HepG2 (cell line): ENCODE measurements at regions not wholly inside any gene's neighbourhood (a gene's known extent, or its start where the extent isn't known, plus 50 kb on each side); places are given as distances from the start of the nearest gene placed in this dataset.

ENCODE experiments used
- ATAC-seq: fragments of 200-7000 bp; cut with Tn5 transposase; 3 replicates; pipeline ENCODE4 v1.9.1; 2020; ENCODE audit warnings: mild to moderate bottlenecking, moderate library complexity
- BruUV-seq: library from RNA; stranded (reverse); fragments of 400-500 nt; replicated peaks from 2 replicates; lab custom pipeline; 2021; lab: Mats Ljungman, UMichigan
- CTCF ChIA-PET: fragments of 300-600 bp; formaldehyde crosslinking; extraction: SDS; loops from one replicate; lab custom pipeline; 2021; ENCODE audit warnings: low total read pairs, inconsistent platforms, low intra/inter-chr PET ratio; lab: Yijun Ruan, JAX
- POLR2A ChIA-PET: fragments of 350-600 bp; sonication (Branson Sonifier 250); formaldehyde crosslinking; loops from one replicate; lab custom pipeline; 2020; ENCODE audit warnings: antibody characterized with exemption, inconsistent platforms; lab: Yijun Ruan, JAX
- DNase-seq: peaks from one replicate; pipeline ENCODE4 v3.0.0-alpha.2; 2015; ENCODE audit warnings: low spot score
- FAIRE-seq: peaks from 3 replicates; lab custom pipeline; 2011; peaks lifted over from hg19 to GRCh38; lab: Jason Lieb, UNC
- H2AFZ ChIP-seq: one replicate; pipeline ENCODE4 v1.6.1; 2011; ENCODE audit warnings: low read length, inconsistent platforms
- H3K27ac ChIP-seq: fragments of 300-600 bp; 3 replicates; pipeline ENCODE4 v1.8.0; 2011; ENCODE audit warnings: mixed run types, mild to moderate bottlenecking, mixed read lengths, low read length, inconsistent platforms; ENCODE audit not compliant: insufficient read depth; ENCODE audit errors: extremely low read length
- H3K27me3 ChIP-seq, 2 experiments: fragments of 200-600 bp in 1 of 2; 2 replicates in 1 of 2; 3 replicates in 1 of 2; pipeline versions ENCODE4 v1.6.0 to v1.8.0; 2011; ENCODE audit warnings: low read length in 2 of 2, mild to moderate bottlenecking in 2 of 2, moderate library complexity in 2 of 2, inconsistent platforms in 1 of 2; ENCODE audit not compliant: insufficient read depth in 2 of 2, control insufficient read depth in 1 of 2
- H3K36me3 ChIP-seq, 2 experiments: fragments of 200-600 bp in 1 of 2; replicated peaks in 1 of 2; 2 replicates in 1 of 2; 3 replicates in 1 of 2; pipeline versions ENCODE4 v1.5.1 to v1.8.0; 2011; ENCODE audit warnings: low read length in 2 of 2, inconsistent platforms in 1 of 2; ENCODE audit not compliant: insufficient read depth in 2 of 2, control insufficient read depth in 1 of 2
- H3K4me1 ChIP-seq: 2 replicates; pipeline ENCODE4 v1.5.1; 2012; ENCODE audit warnings: low read length, inconsistent platforms; ENCODE audit not compliant: insufficient read depth
- H3K4me2 ChIP-seq: 2 replicates; pipeline ENCODE4 v1.6.0; 2011; ENCODE audit warnings: low read depth, low read length, inconsistent platforms
- H3K4me3 ChIP-seq, 3 experiments: fragments of 200-600 bp in 1 of 3; sonication (generic), shearing (Covaris generic) in 1 of 3; replicated peaks in 1 of 3; 2 replicates each; pipeline ENCODE4 v1.5.1; 2011 to 2016; ENCODE audit warnings: low read length in 3 of 3, inconsistent platforms in 2 of 3, low read depth in 2 of 3, mild to moderate bottlenecking in 2 of 3, control low read depth in 1 of 3, mixed read lengths in 1 of 3; ENCODE audit not compliant: insufficient read depth in 1 of 3
- H3K79me2 ChIP-seq: one replicate; pipeline ENCODE4 v1.6.1; 2011; ENCODE audit warnings: low read length, inconsistent platforms; ENCODE audit not compliant: insufficient read depth
- H3K9ac ChIP-seq: 2 replicates; pipeline ENCODE4 v1.6.0; 2011; ENCODE audit warnings: mild to moderate bottlenecking, low read depth, low read length, inconsistent platforms; ENCODE audit not compliant: insufficient read depth
- H3K9me3 ChIP-seq: 2 replicates; pipeline ENCODE4 v1.5.1; 2012; ENCODE audit warnings: mild to moderate bottlenecking, low read length
- H4K20me1 ChIP-seq: 2 replicates; pipeline ENCODE4 v1.6.0; 2011; ENCODE audit warnings: inconsistent platforms, mild to moderate bottlenecking, low read length, moderate library complexity; ENCODE audit not compliant: insufficient read depth
- AHR ChIP-seq: IDR thresholded peaks from 2 replicates; pipeline ENCODE4 v1.6.1; 2018; ENCODE audit warnings: missing genetic modification reagents, missing compliant biosample characterization
- CCDC6 ChIP-seq: sonication (generic); formaldehyde crosslinking; IDR thresholded peaks from 2 replicates; pipeline ENCODE4 v1.8.1; 2022; ENCODE audit warnings: mild to moderate bottlenecking, missing genetic modification reagents, moderate library complexity
- ELF1 ChIP-seq: sonication (generic); formaldehyde crosslinking; IDR thresholded peaks from 2 replicates; pipeline ENCODE4 v1.4.0; 2020; ENCODE audit warnings: missing genetic modification reagents
- GRHL1 ChIP-seq: sonication (generic); formaldehyde crosslinking; conservative IDR thresholded peaks from 2 replicates; pipeline ENCODE4 v1.8.0; 2022; ENCODE audit warnings: missing genetic modification reagents
- LRRFIP1 ChIP-seq: sonication (generic); formaldehyde crosslinking; conservative IDR thresholded peaks from 2 replicates; pipeline ENCODE4 v1.4.0; 2020; ENCODE audit warnings: missing genetic modification reagents
- MIER2 ChIP-seq: IDR thresholded peaks from 2 replicates; pipeline ENCODE4 v1.6.1; 2016; ENCODE audit warnings: missing biosample characterization, missing genetic modification reagents
- NRL ChIP-seq: sonication (generic); formaldehyde crosslinking; IDR thresholded peaks from 2 replicates; pipeline ENCODE4 v1.5.0; 2020; ENCODE audit warnings: missing genetic modification reagents, mild to moderate bottlenecking, moderate library complexity, borderline replicate concordance
- RFXAP ChIP-seq: sonication (generic); formaldehyde crosslinking; IDR thresholded peaks from 2 replicates; pipeline ENCODE4 v1.4.0; 2020; ENCODE audit warnings: missing genetic modification reagents, borderline replicate concordance
- SNAI1 ChIP-seq: sonication (generic); formaldehyde crosslinking; IDR thresholded peaks from 2 replicates; pipeline ENCODE4 v1.5.0; 2020; ENCODE audit warnings: mild to moderate bottlenecking, missing genetic modification reagents, borderline replicate concordance
- TBX2 ChIP-seq: sonication (generic); formaldehyde crosslinking; IDR thresholded peaks from 2 replicates; pipeline ENCODE4 v1.5.0; 2020; ENCODE audit warnings: missing genetic modification reagents, mild to moderate bottlenecking, borderline replicate concordance
- TEAD3 ChIP-seq: optimal IDR thresholded peaks from 2 replicates; pipeline ENCODE3; 2016; ENCODE audit warnings: borderline replicate concordance
- ZFP62 ChIP-seq: sonication (generic); formaldehyde crosslinking; IDR thresholded peaks from 2 replicates; pipeline ENCODE4 v1.4.0; 2020; ENCODE audit warnings: missing genetic modification reagents
- ZNF12 ChIP-seq: sonication (generic); formaldehyde crosslinking; IDR thresholded peaks from 2 replicates; pipeline ENCODE4 v1.5.0; 2020; ENCODE audit warnings: missing genetic modification reagents
- ZNF652 ChIP-seq: IDR thresholded peaks from 2 replicates; pipeline ENCODE4 v1.6.1; 2016; ENCODE audit warnings: low read depth, borderline replicate concordance
- WGBS: methylation state at CpG from one replicate; pipeline ENCODE4 v1.1.6; 2017; ENCODE audit warnings: low lambda C conversion rate; 5-methylcytosine and 5-hydroxymethylcytosine counted together
- in situ Hi-C: cut with HindIII; loops from 2 replicates; pipeline ENCODE4 v1.10.0; 2017; ENCODE audit warnings: low pct_unique_long_range_greater_than_20kb; ENCODE audit not compliant: extremely low pct_ligation_motif_present
- intact Hi-C: fragments of 100-400 bp; cut with micrococcal nuclease; formaldehyde crosslinking; loops from one replicate; pipeline ENCODE4 v1.10.0; 2022; ENCODE audit not compliant: unreplicated experiment

GRCh38 chr2:111698089-111698488 is 185.9 kb downstream of the ANAPC1 start:
- WGBS, result 94% methylated on average over 4 of the region's 4 CpGs
- no peaks in the 10 kb centered on the region for H3K36me3 ChIP-seq
- no peak overlapping the region for H3K4me2 ChIP-seq
- H3K27me3 ChIP-seq, result no peaks in the 10 kb centered on the region
- no peak overlapping the region for H2AFZ ChIP-seq
- no TSS peak for BruUV-seq
- H3K9me3 ChIP-seq, result no peaks in the 10 kb centered on the region
- H3K79me2 ChIP-seq, result no peaks in the 10 kb centered on the region
- POLR2A ChIA-PET, result interaction anchor here (1.3 to 2.1 kb wide), 2 partner anchors 22 to 577 kb away, joined by 6 to 17 read pairs; partner anchors contain the start of gene BCL2L11
- intact Hi-C loops (loop anchor here (10.0 kb wide), 1 partner anchor 583 kb away; no protein-coding TSS in a partner anchor), in situ Hi-C loops (loop anchor here (25.0 kb wide), 1 partner anchor 886 kb away; no protein-coding TSS in a partner anchor)
- H3K9ac ChIP-seq, result no peak overlapping the region
- H3K27ac ChIP-seq, result no peak overlapping the region
- peak; percentile 62 for TF ChIP-seq ZNF652 (CRISPR knock-in tag)
- no peak for TF ChIP-seq ZNF12 (CRISPR knock-in tag)
- TF ChIP-seq CCDC6, result no peak
- no peak for TF ChIP-seq TBX2 (CRISPR knock-in tag)
- no peak for TF ChIP-seq TEAD3
- FAIRE-seq (no peak), DNase-seq (no peak), ATAC-seq (no peak)
- CTCF ChIA-PET, result no interaction called here
- H4K20me1 ChIP-seq, result no peaks in the 10 kb centered on the region
- peaks cover 32% of the 10 kb centered on the region for H3K4me1 ChIP-seq
- H3K4me3 ChIP-seq, result no peak overlapping the region

- FAIRE-seq (peak; percentile 73), DNase-seq (peak; percentile 94), ATAC-seq (peak; percentile 91)
- H3K4me1 ChIP-seq, result peaks cover 41% of the 10 kb centered on the region
- ChIA-PET CTCF (no interaction called here), POLR2A (interaction anchor here (1.1 to 2.1 kb wide), 4 partner anchors 23 to 578 kb away, joined by 3 to 17 read pairs (median 8); partner anchors contain the start of gene BCL2L11)
- peak overlapping the region; percentile 71 for H2AFZ ChIP-seq
- BruUV-seq, result no TSS peak
- no peaks in the 10 kb centered on the region for H3K9me3 ChIP-seq
- no peaks in the 10 kb centered on the region for H3K79me2 ChIP-seq
- in situ Hi-C loops, result loop anchor here (25.0 kb wide), 1 partner anchor 887 kb away; no protein-coding TSS in a partner anchor
- H3K4me3 ChIP-seq, result peak overlapping the region; percentile 38 to 62 (median 43); a peak in 5 of 6 replicates
- WGBS, result 14% methylated on average over 13 of the region's 13 CpGs
- peak overlapping the region; percentile 38 for H3K9ac ChIP-seq
- no peaks in the 10 kb centered on the region for H3K36me3 ChIP-seq
- H3K4me2 ChIP-seq, result peak overlapping the region; percentile 88
- H3K27ac ChIP-seq, result peak overlapping the region; percentile 37
- no peaks in the 10 kb centered on the region for H4K20me1 ChIP-seq
- intact Hi-C loops, result loop anchor here (10.0 kb wide), 1 partner anchor 584 kb away; no protein-coding TSS in a partner anchor
- no peaks in the 10 kb centered on the region for H3K27me3 ChIP-seq
- no peak for TF ChIP-seq SNAI1 (CRISPR knock-in tag)
- TF ChIP-seq AHR (CRISPR knock-in tag), result no peak
- peak; percentile 90 for TF ChIP-seq ELF1 (CRISPR knock-in tag)
- TF ChIP-seq GRHL1 (CRISPR knock-in tag), result no peak
- no peak for TF ChIP-seq LRRFIP1 (CRISPR knock-in tag)
- TF ChIP-seq ZFP62 (CRISPR knock-in tag), result no peak
- no peak for TF ChIP-seq RFXAP
- TF ChIP-seq MIER2, result peak; percentile 26; the same call in 1 of the 2 replicates
- peak; percentile 73; the same call in 1 of the 2 replicates for TF ChIP-seq NRL (CRISPR knock-in tag)
Measured at GRCh38 chr2:111698743-111699554, 185.0 kb downstream of the ANAPC1 start.
